ENCODE measurements at regions not wholly inside any gene's neighbourhood (a gene's known extent, or its start where the extent isn't known, plus 50 kb on each side); places are given as distances from the start of the nearest gene placed in this dataset.
"Not testable (repeated sequence)": the region's sequence is repeated elsewhere in the genome, so short reads cannot be mapped to it uniquely, and the experiment has no call there.

GRCh38 chr3:26012241-26012745, 222.4 kb downstream of the OXSM start:
- FAIRE-seq: no peak
- no peak for TF ChIP-seq CTCF (IDR thresholded peaks at IDR 0.05; ENCODE audit: insufficient read depth, low read length, severe bottlenecking)
- Histone ChIP-seq H3K36me3 (ENCODE audit: control insufficient read depth, insufficient read depth, low read length) (no peaks in the 10 kb centered on the region), H3K4me3 (ENCODE audit: low read depth, low read length) (no peak overlapping the region), H3K27me3 (ENCODE audit: control insufficient read depth, insufficient read depth, low read length) (no peaks in the 10 kb centered on the region)
- DNase-seq (ENCODE audit: low read depth): no peak

DNA sequence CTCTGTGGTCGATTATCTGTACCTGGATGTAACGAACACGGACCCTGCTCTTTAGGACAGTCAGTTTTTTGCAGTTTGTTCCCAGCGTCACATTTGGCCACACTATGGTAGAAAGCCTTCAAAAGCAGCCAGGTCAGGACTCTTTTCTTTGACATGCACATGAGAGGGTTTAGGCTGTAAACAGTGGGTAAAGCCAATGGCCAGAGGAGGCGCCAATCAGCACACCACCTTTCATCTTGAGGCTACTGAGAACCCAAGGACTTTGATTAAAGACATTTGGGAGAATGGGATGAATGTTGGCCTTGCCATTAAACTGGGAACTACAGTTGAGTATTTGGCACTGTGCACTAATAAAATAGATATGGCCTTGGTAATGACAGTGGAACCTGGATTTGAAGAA, 225.9 kb downstream of the OXSM start:
- FAIRE-seq (no peak), DNase-seq (ENCODE audit: low read depth) (no peak)
- H3K27me3 ChIP-seq (ENCODE audit: control insufficient read depth, insufficient read depth, low read length): no peaks in the 10 kb centered on the region

DNA sequence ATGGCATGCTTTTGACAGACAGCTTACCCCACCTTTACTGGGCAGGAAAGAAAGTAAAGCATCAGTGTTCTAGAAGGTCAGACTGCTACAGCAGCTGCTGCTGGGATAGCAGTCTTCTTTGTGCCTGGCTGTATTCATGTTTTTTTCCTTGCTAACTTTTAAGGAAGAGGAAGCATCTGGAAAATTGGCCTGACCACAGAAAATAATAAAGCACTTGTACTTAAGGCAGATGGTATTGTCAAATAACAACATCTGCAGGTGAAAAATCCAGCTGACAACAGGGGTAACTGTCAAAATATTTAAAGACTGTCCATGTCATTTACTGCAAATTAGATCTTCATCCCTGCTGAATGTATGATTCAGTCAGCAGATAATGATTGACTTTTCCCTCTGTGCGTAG, 229.0 kb downstream of the OXSM start:
- no peak for DNase-seq (ENCODE audit: low read depth)
- TF ChIP-seq CTCF (IDR thresholded peaks at IDR 0.05; ENCODE audit: insufficient read depth, low read length, severe bottlenecking): no peak
- FAIRE-seq: no peak
- H3K4me3 ChIP-seq (ENCODE audit: low read depth, low read length): no peak overlapping the region
- H3K36me3 ChIP-seq (ENCODE audit: control insufficient read depth, insufficient read depth, low read length): no peaks in the 10 kb centered on the region
- H3K27me3 ChIP-seq (ENCODE audit: control insufficient read depth, insufficient read depth, low read length): no peaks in the 10 kb centered on the region

More for the DNA sequence above, 225.9 kb downstream of the OXSM start:
- Histone ChIP-seq H3K4me3 (ENCODE audit: low read depth, low read length) (no peak overlapping the region), H3K36me3 (ENCODE audit: control insufficient read depth, insufficient read depth, low read length) (no peaks in the 10 kb centered on the region)
- TF ChIP-seq CTCF (IDR thresholded peaks at IDR 0.05; ENCODE audit: insufficient read depth, low read length, severe bottlenecking): no peak

DNA sequence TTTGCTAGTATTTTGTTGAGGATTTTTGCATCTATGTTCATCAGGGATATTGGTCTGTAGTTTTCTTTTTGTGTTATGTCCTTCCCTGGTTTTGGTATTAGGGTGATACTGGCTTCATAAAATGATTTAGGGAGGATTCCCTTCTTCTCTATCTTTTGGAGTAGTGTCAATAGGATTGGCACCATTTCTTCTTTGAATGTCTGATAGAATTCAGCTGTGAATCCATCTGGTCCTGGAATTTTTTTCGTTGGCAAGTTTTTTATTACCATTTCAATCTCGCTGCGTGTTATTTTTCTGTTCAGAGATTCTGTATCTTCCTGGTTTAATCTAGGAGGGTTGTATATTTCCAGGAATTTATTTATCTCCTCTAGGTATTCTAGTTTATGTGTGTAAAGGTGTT, 234.3 kb downstream of the OXSM start:
- not testable (repeated sequence) for FAIRE-seq; H3K27me3 ChIP-seq (ENCODE audit: control insufficient read depth, insufficient read depth, low read length); H3K36me3 ChIP-seq (ENCODE audit: control insufficient read depth, insufficient read depth, low read length); DNase-seq (ENCODE audit: low read depth); H3K4me3 ChIP-seq (ENCODE audit: low read depth, low read length)

DNA sequence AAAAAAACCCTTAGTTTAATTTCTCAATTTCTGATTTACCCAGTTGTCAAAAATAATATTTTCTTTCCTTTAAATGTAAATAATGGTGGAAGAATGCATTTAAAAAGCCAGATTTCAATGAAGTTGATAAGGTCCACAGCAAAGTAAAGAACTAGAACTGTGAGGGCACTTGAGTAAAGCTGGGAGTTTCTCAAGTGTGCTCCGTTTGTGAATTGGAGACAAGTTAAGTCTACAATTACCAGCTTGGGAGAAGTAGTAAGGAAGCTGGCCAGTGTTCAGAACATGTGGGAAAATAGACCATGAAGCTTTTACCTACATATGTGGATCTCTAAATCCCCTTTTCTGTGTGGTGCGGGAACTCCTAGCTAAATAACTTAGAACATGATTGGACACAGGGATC, 239.4 kb downstream of the OXSM start:
- FAIRE-seq: no peak

GRCh38 chr3:26042126-26042525, 252.2 kb downstream of the OXSM start:
- not testable (repeated sequence) for DNase-seq (ENCODE audit: low read depth); H3K27me3 ChIP-seq (ENCODE audit: control insufficient read depth, insufficient read depth, low read length); FAIRE-seq

More for the DNA sequence above, 239.4 kb downstream of the OXSM start:
- H3K27me3 ChIP-seq (ENCODE audit: control insufficient read depth, insufficient read depth, low read length): no peaks in the 10 kb centered on the region
- no peak for DNase-seq (ENCODE audit: low read depth)
- H3K4me3 ChIP-seq (ENCODE audit: low read depth, low read length): no peak overlapping the region
- no peak for TF ChIP-seq CTCF (IDR thresholded peaks at IDR 0.05; ENCODE audit: insufficient read depth, low read length, severe bottlenecking)
- H3K36me3 ChIP-seq (ENCODE audit: control insufficient read depth, insufficient read depth, low read length): no peaks in the 10 kb centered on the region

GRCh38 chr3:26049951-26050350, 260.1 kb downstream of the OXSM start:
- no peaks in the 10 kb centered on the region for H3K36me3 ChIP-seq (ENCODE audit: control insufficient read depth, insufficient read depth, low read length)
- H3K4me3 ChIP-seq (ENCODE audit: low read depth, low read length): no peak overlapping the region
- no peak for TF ChIP-seq CTCF (IDR thresholded peaks at IDR 0.05; ENCODE audit: insufficient read depth, low read length, severe bottlenecking)
- DNase-seq (ENCODE audit: low read depth): no peak
- FAIRE-seq: no peak
- no peaks in the 10 kb centered on the region for H3K27me3 ChIP-seq (ENCODE audit: control insufficient read depth, insufficient read depth, low read length)

More at GRCh38 chr3:26042126-26042525, 252.2 kb downstream of the OXSM start:
- H3K36me3 ChIP-seq (ENCODE audit: control insufficient read depth, insufficient read depth, low read length); H3K4me3 ChIP-seq (ENCODE audit: low read depth, low read length): not testable (repeated sequence)
